Fibroblast of peridontal ligament (primary cell): ENCODE measurements at regions not wholly inside any gene's neighbourhood (a gene's known extent, or its start where the extent isn't known, plus 50 kb on each side); places are given as distances from the start of the nearest gene placed in this dataset.

ENCODE experiments used
- DNase-seq: peaks from one replicate; pipeline ENCODE4 v3.0.0-alpha.2; 2010; ENCODE audit errors: extremely low read depth

- DNase-seq: no peak
Measured at GRCh38 chr6:74956559-74957428, 249.1 kb downstream of the COL12A1 start.

- no peak for DNase-seq
Measured at GRCh38 chr6:74953708-74954107, 252.1 kb downstream of the COL12A1 start.

GRCh38 chr6:74946961-74947360, 258.9 kb downstream of the COL12A1 start:
- peak; percentile 57 for DNase-seq

- DNase-seq: peak; percentile 17
Measured at GRCh38 chr6:74942130-74942529, 263.7 kb downstream of the COL12A1 start.

- DNase-seq: peak; percentile 53
Measured at GRCh38 chr6:74941424-74941823, 264.4 kb downstream of the COL12A1 start.

GRCh38 chr6:74939721-74940620, 265.9 kb downstream of the COL12A1 start:
- DNase-seq: peak; percentile 60

- peak; percentile 29 for DNase-seq
Measured at GRCh38 chr6:74939151-74939708, 266.6 kb downstream of the COL12A1 start.

- DNase-seq: no peak
Measured at GRCh38 chr6:74937936-74938335, 267.9 kb downstream of the COL12A1 start.

- DNase-seq: peak; percentile 45
Measured at GRCh38 chr6:74936886-74937285, 269.0 kb downstream of the COL12A1 start.

GRCh38 chr6:74932232-74932888, 273.5 kb downstream of the COL12A1 start:
- DNase-seq: no peak

GRCh38 chr6:74931558-74931957, 274.3 kb downstream of the COL12A1 start:
- DNase-seq: peak; percentile 98

GRCh38 chr6:74928203-74928602, 277.6 kb downstream of the COL12A1 start:
- DNase-seq: no peak

GRCh38 chr6:74927299-74927698, 278.6 kb downstream of the COL12A1 start:
- peak; percentile 26 for DNase-seq

- no peak for DNase-seq
Measured at GRCh38 chr6:74925683-74926082, 280.2 kb downstream of the COL12A1 start.

- no peak for DNase-seq
Measured at GRCh38 chr6:74914888-74915287, 291.0 kb downstream of the COL12A1 start.

GRCh38 chr6:74912234-74912633, 293.6 kb downstream of the COL12A1 start:
- no peak for DNase-seq

- DNase-seq: no peak
Measured at GRCh38 chr6:74902846-74903245, 303.0 kb downstream of the COL12A1 start.

GRCh38 chr6:74902089-74902488, 303.8 kb downstream of the COL12A1 start:
- no peak for DNase-seq

- peak; percentile 40 for DNase-seq
Measured at GRCh38 chr6:74901576-74901975, 304.3 kb downstream of the COL12A1 start.

- peak; percentile 35 for DNase-seq
Measured at GRCh38 chr6:74899416-74899815, 306.4 kb downstream of the COL12A1 start.

GRCh38 chr6:74892091-74892490, 313.8 kb downstream of the COL12A1 start:
- peak; percentile 80 for DNase-seq

- peak; percentile 96 for DNase-seq
Measured at GRCh38 chr6:74891349-74891831, 314.5 kb downstream of the COL12A1 start.
